T-cell (primary cell): ENCODE measurements at regions not wholly inside any gene's neighbourhood (a gene's known extent, or its start where the extent isn't known, plus 50 kb on each side); places are given as distances from the start of the nearest gene placed in this dataset.

Source experiments
- ATAC-seq, 4 experiments: fragments of 200-7000 bp in 3 of 4; fragments of 150-1000 bp in 1 of 4; cut with Tn5 transposase; replicated peaks in 1 of 4; 1 replicate in 3 of 4; 2 replicates in 1 of 4; pipeline ENCODE4 v1.10.0; 2021; ENCODE audit warnings: moderate library complexity in 3 of 4, mild to moderate bottlenecking in 2 of 4, moderate number of reproducible peaks in 1 of 4
- CTCF ChIA-PET, 2 donors: fragments of 300-600 bp; sonication (Branson Sonifier 250); formaldehyde crosslinking; loops; one replicate each; lab custom pipeline; 2022; ENCODE audit warnings: antibody characterized with exemption in 2 of 2; lab: Charles Lee
- POLR2A ChIA-PET, 2 donors: fragments of 300-600 bp; sonication (Branson Sonifier 250); formaldehyde crosslinking; loops; one replicate each; lab custom pipeline; 2022; ENCODE audit warnings: antibody characterized with exemption in 2 of 2; lab: Charles Lee
- DNase-seq, 35 experiments: peaks; one replicate each; pipeline versions ENCODE4 v3.0.0 to v3.0.0-alpha.2; 2013 to 2023
- H3K27ac ChIP-seq: one replicate; pipeline ENCODE4 v1.5.1; 2013; ENCODE audit warnings: low read length
- H3K27me3 ChIP-seq, 2 experiments: replicated peaks in 1 of 2; 1 replicate in 1 of 2; 2 replicates in 1 of 2; pipeline versions ENCODE4 v1.6.1 to v1.7.0; 2013; ENCODE audit warnings: low read length in 1 of 2, mixed read lengths in 1 of 2; ENCODE audit not compliant: control insufficient read depth in 2 of 2, insufficient read depth in 2 of 2; ENCODE audit errors: extremely low read depth in 1 of 2
- H3K36me3 ChIP-seq, 2 donors: 1 replicate in 1 of 2; 2 replicates in 1 of 2; pipeline versions ENCODE4 v1.6.1 to v1.7.0; 2013; ENCODE audit warnings: low read length in 1 of 2; ENCODE audit not compliant: control insufficient read depth in 2 of 2, insufficient read depth in 1 of 2; ENCODE audit errors: extremely low read depth in 1 of 2
- H3K4me1 ChIP-seq, 2 experiments: 1 replicate in 1 of 2; 2 replicates in 1 of 2; pipeline versions ENCODE4 v1.6.1 to v1.7.0; 2013; ENCODE audit warnings: low read length in 2 of 2, mixed read lengths in 1 of 2; ENCODE audit not compliant: insufficient read depth in 2 of 2, control insufficient read depth in 1 of 2; ENCODE audit errors: extremely low read depth in 1 of 2
- H3K4me3 ChIP-seq, 2 donors: 1 replicate in 1 of 2; 2 replicates in 1 of 2; pipeline versions ENCODE4 v1.5.1 to v1.7.0; 2013; ENCODE audit warnings: mild to moderate bottlenecking in 2 of 2, low read length in 1 of 2, moderate library complexity in 1 of 2; ENCODE audit not compliant: control insufficient read depth in 1 of 2; ENCODE audit errors: extremely low read depth in 1 of 2
- H3K9me3 ChIP-seq: 2 replicates; pipeline ENCODE4 v1.7.0; 2013
- H3K27ac Mint-ChIP-seq, 2 donors: one replicate each; pipeline ENCODE4 v1.8.0; 2020 to 2021; ENCODE audit warnings: mild to moderate bottlenecking in 2 of 2, mixed read lengths in 2 of 2
- H3K27me3 Mint-ChIP-seq, 2 donors: one replicate each; pipeline ENCODE4 v1.8.0; 2021 to 2022; ENCODE audit warnings: mixed read lengths in 2 of 2
- H3K36me3 Mint-ChIP-seq: one replicate; pipeline ENCODE4 v1.8.0; 2021; ENCODE audit warnings: mixed read lengths
- H3K4me1 Mint-ChIP-seq, 3 donors: one replicate each; pipeline ENCODE4 v1.8.0; 2020 to 2022; ENCODE audit warnings: mixed read lengths in 3 of 3, mild to moderate bottlenecking in 1 of 3
- H3K4me3 Mint-ChIP-seq, 3 donors: one replicate each; pipeline ENCODE4 v1.8.0; 2020 to 2022; ENCODE audit warnings: mild to moderate bottlenecking in 3 of 3, mixed read lengths in 3 of 3, moderate library complexity in 3 of 3
- H3K9me3 Mint-ChIP-seq, 3 donors: one replicate each; pipeline ENCODE4 v1.8.0; 2020 to 2022; ENCODE audit warnings: mixed read lengths in 3 of 3
- WGBS: methylation state at CpG from one replicate; pipeline ENCODE4 v1.1.5; 2013; ENCODE audit warnings: missing lambda C conversion rate; ENCODE audit not compliant: insufficient coverage; 5-methylcytosine and 5-hydroxymethylcytosine counted together

GRCh38 chr5:168070761-168071160, 220.7 kb upstream of the WWC1 start:
- 78% methylated on average over 1 of the region's 1 CpG for WGBS
- Mint-ChIP-seq H3K27me3 (peaks cover 2 to 6% of the 10 kb centered on the region in 2 donors), H3K4me3 (no peak overlapping the region), H3K9me3 (peaks cover 0 to 5% (median 0%) of the 10 kb centered on the region in 3 donors), H3K36me3 (no peaks in the 10 kb centered on the region), H3K27ac (no peak overlapping the region), H3K4me1 (peaks cover 0 to 3% (median 0%) of the 10 kb centered on the region in 3 donors)
- ChIA-PET CTCF (no interaction called here), POLR2A (no interaction called here)
- H3K27ac ChIP-seq = no peak overlapping the region
- H3K9me3 ChIP-seq = no peaks in the 10 kb centered on the region
- H3K4me3 ChIP-seq = no peak overlapping the region
- DNase-seq (no peak), ATAC-seq (no peak)
- H3K27me3 ChIP-seq = peaks cover 0 to 6% of the 10 kb centered on the region in 2 experiments
- H3K36me3 ChIP-seq = no peaks in the 10 kb centered on the region
- no peaks in the 10 kb centered on the region for H3K4me1 ChIP-seq

- 96% methylated on average over 3 of the region's 6 CpGs for WGBS
Measured at GRCh38 chr5:168072665-168073064, 218.8 kb upstream of the WWC1 start.

GRCh38 chr5:168073311-168073710, 218.1 kb upstream of the WWC1 start:
- no peaks in the 10 kb centered on the region for H3K4me1 ChIP-seq
- no peak overlapping the region for H3K27ac Mint-ChIP-seq
- no peaks in the 10 kb centered on the region for H3K36me3 ChIP-seq
- peaks cover 2 to 6% of the 10 kb centered on the region in 2 donors for H3K27me3 Mint-ChIP-seq
- DNase-seq (no peak), ATAC-seq (no peak)
- H3K4me3 Mint-ChIP-seq = no peak overlapping the region
- no peak overlapping the region for H3K4me3 ChIP-seq
- no peaks in the 10 kb centered on the region for H3K9me3 ChIP-seq
- H3K4me1 Mint-ChIP-seq = peaks cover 0 to 3% (median 0%) of the 10 kb centered on the region in 3 donors
- H3K36me3 Mint-ChIP-seq = no peaks in the 10 kb centered on the region
- 85% methylated on average over 3 of the region's 5 CpGs for WGBS
- POLR2A ChIA-PET = no interaction called here
- peaks cover 0 to 5% (median 0%) of the 10 kb centered on the region in 3 donors for H3K9me3 Mint-ChIP-seq
- CTCF ChIA-PET = no interaction called here
- H3K27ac ChIP-seq = no peak overlapping the region
- peaks cover 0 to 4% of the 10 kb centered on the region in 2 experiments for H3K27me3 ChIP-seq

More at GRCh38 chr5:168072665-168073064, 218.8 kb upstream of the WWC1 start:
- Mint-ChIP-seq H3K4me3 (no peak overlapping the region), H3K4me1 (peaks cover 0 to 3% (median 0%) of the 10 kb centered on the region in 3 donors), H3K27ac (no peak overlapping the region), H3K36me3 (no peaks in the 10 kb centered on the region), H3K9me3 (peaks cover 0 to 5% (median 0%) of the 10 kb centered on the region in 3 donors), H3K27me3 (peaks cover 2 to 6% of the 10 kb centered on the region in 2 donors)
- DNase-seq (no peak), ATAC-seq (no peak)
- CTCF ChIA-PET = no interaction called here
- Histone ChIP-seq H3K36me3 (no peaks in the 10 kb centered on the region), H3K27me3 (peaks cover 0 to 4% of the 10 kb centered on the region in 2 experiments), H3K4me1 (no peaks in the 10 kb centered on the region), H3K4me3 (no peak overlapping the region), H3K27ac (no peak overlapping the region), H3K9me3 (no peaks in the 10 kb centered on the region)
- POLR2A ChIA-PET = no interaction called here

- peaks cover 2 to 6% of the 10 kb centered on the region in 2 donors for H3K27me3 Mint-ChIP-seq
- Histone ChIP-seq H3K4me1 (no peaks in the 10 kb centered on the region), H3K4me3 (no peak overlapping the region), H3K36me3 (no peaks in the 10 kb centered on the region), H3K27ac (no peak overlapping the region), H3K9me3 (no peaks in the 10 kb centered on the region), H3K27me3 (peaks cover 0 to 4% of the 10 kb centered on the region in 2 experiments)
- DNase-seq = no peak
- peaks cover 0 to 3% (median 0%) of the 10 kb centered on the region in 3 donors for H3K4me1 Mint-ChIP-seq
- H3K27ac Mint-ChIP-seq = no peak overlapping the region
- no peaks in the 10 kb centered on the region for H3K36me3 Mint-ChIP-seq
- peaks cover 0 to 5% (median 0%) of the 10 kb centered on the region in 3 donors for H3K9me3 Mint-ChIP-seq
- ATAC-seq = no peak
- CTCF ChIA-PET = no interaction called here
- no peak overlapping the region for H3K4me3 Mint-ChIP-seq
- 2% methylated on average over 7 of the region's 9 CpGs for WGBS
- POLR2A ChIA-PET = no interaction called here
Measured at GRCh38 chr5:168073991-168074800, 217.2 kb upstream of the WWC1 start.

GRCh38 chr5:168075387-168075786, 216.1 kb upstream of the WWC1 start:
- no peaks in the 10 kb centered on the region for H3K36me3 ChIP-seq
- H3K36me3 Mint-ChIP-seq = no peaks in the 10 kb centered on the region
- H3K27me3 ChIP-seq = peaks cover 0 to 3% of the 10 kb centered on the region in 2 experiments
- H3K4me1 ChIP-seq = no peaks in the 10 kb centered on the region
- ATAC-seq = no peak
- H3K27ac ChIP-seq = no peak overlapping the region
- H3K4me3 Mint-ChIP-seq = no peak overlapping the region
- peaks cover 0 to 3% (median 0%) of the 10 kb centered on the region in 3 donors for H3K4me1 Mint-ChIP-seq
- H3K9me3 Mint-ChIP-seq = peaks cover 0 to 7% (median 0%) of the 10 kb centered on the region in 3 donors
- CTCF ChIA-PET = no interaction called here
- POLR2A ChIA-PET = no interaction called here
- no peaks in the 10 kb centered on the region for H3K9me3 ChIP-seq
- DNase-seq = no peak
- H3K27ac Mint-ChIP-seq = no peak overlapping the region
- 90% methylated on average over 2 of the region's 3 CpGs for WGBS
- peaks cover 2 to 6% of the 10 kb centered on the region in 2 donors for H3K27me3 Mint-ChIP-seq
- no peak overlapping the region for H3K4me3 ChIP-seq

GRCh38 chr5:168076561-168076991, 214.9 kb upstream of the WWC1 start:
- Histone ChIP-seq H3K4me3 (no peak overlapping the region), H3K27me3 (no peaks in the 10 kb centered on the region), H3K9me3 (no peaks in the 10 kb centered on the region), H3K4me1 (no peaks in the 10 kb centered on the region), H3K36me3 (no peaks in the 10 kb centered on the region), H3K27ac (no peak overlapping the region)
- 60% methylated on average over 1 of the region's 2 CpGs for WGBS
- H3K9me3 Mint-ChIP-seq = peaks cover 0 to 11% (median 0%) of the 10 kb centered on the region in 3 donors
- peaks cover 0 to 3% (median 0%) of the 10 kb centered on the region in 3 donors for H3K4me1 Mint-ChIP-seq
- ChIA-PET CTCF (no interaction called here), POLR2A (no interaction called here)
- DNase-seq (no peak), ATAC-seq (no peak)
- no peak overlapping the region for H3K4me3 Mint-ChIP-seq
- H3K27ac Mint-ChIP-seq = no peak overlapping the region
- no peaks in the 10 kb centered on the region for H3K36me3 Mint-ChIP-seq
- H3K27me3 Mint-ChIP-seq = peaks cover 0 to 9% of the 10 kb centered on the region in 2 donors
